Fibroblast of lung (primary cell): ENCODE measurements at regions not wholly inside any gene's neighbourhood (a gene's known extent, or its start where the extent isn't known, plus 50 kb on each side); places are given as distances from the start of the nearest gene placed in this dataset.

Experiments
- DNase-seq, 2 donors: peaks; one replicate each; pipeline versions ENCODE4 v3.0.0 to v3.0.0-alpha.2; 2010; ENCODE audit warnings: low read depth in 2 of 2
- H2AFZ ChIP-seq: 2 replicates; pipeline ENCODE4 v1.5.1; 2012; ENCODE audit warnings: low read length, control low read depth, inconsistent platforms
- H3K27ac ChIP-seq: 2 replicates; pipeline ENCODE4 v1.5.1; 2011; ENCODE audit warnings: low read length, control low read depth; ENCODE audit not compliant: insufficient read depth
- H3K27me3 ChIP-seq: 2 replicates; pipeline ENCODE4 v1.5.1; 2011; ENCODE audit warnings: mild to moderate bottlenecking, low read length; ENCODE audit not compliant: control insufficient read depth, insufficient read depth
- H3K36me3 ChIP-seq: 2 replicates; pipeline ENCODE4 v1.5.1; 2011; ENCODE audit warnings: low read length; ENCODE audit not compliant: control insufficient read depth, insufficient read depth
- H3K4me1 ChIP-seq: 2 replicates; pipeline ENCODE4 v1.5.1; 2011; ENCODE audit warnings: low read length; ENCODE audit not compliant: control insufficient read depth, insufficient read depth; ENCODE audit errors: extremely low read depth
- H3K4me2 ChIP-seq: 2 replicates; pipeline ENCODE4 v1.5.1; 2011; ENCODE audit warnings: low read length, control low read depth; ENCODE audit not compliant: insufficient read depth; ENCODE audit errors: extremely low read depth
- H3K4me3 ChIP-seq, 4 experiments: fragments of 200-600 bp in 1 of 4; sonication (generic) in 1 of 4; replicated peaks in 1 of 4; 2 replicates each; pipeline ENCODE4 v1.5.1; 2011 to 2016; ENCODE audit warnings: low read length in 4 of 4, low read depth in 3 of 4, mild to moderate bottlenecking in 3 of 4, control low read depth in 2 of 4, inconsistent platforms in 1 of 4, mixed read lengths in 1 of 4; ENCODE audit not compliant: insufficient read depth in 1 of 4; ENCODE audit errors: control extremely low read depth in 1 of 4
- H3K79me2 ChIP-seq: 2 replicates; pipeline ENCODE4 v1.5.1; 2012; ENCODE audit warnings: mild to moderate bottlenecking, low read length, inconsistent platforms; ENCODE audit not compliant: control insufficient read depth, insufficient read depth
- H3K9ac ChIP-seq: 2 replicates; pipeline ENCODE4 v1.5.1; 2011; ENCODE audit warnings: mild to moderate bottlenecking, low read length, control low read depth; ENCODE audit not compliant: insufficient read depth
- H3K9me3 ChIP-seq: 2 replicates; pipeline ENCODE4 v1.5.1; 2012; ENCODE audit warnings: low read depth, low read length; ENCODE audit not compliant: control insufficient read depth, insufficient read depth
- H4K20me1 ChIP-seq: 2 replicates; pipeline ENCODE4 v1.5.1; 2011; ENCODE audit warnings: low read length; ENCODE audit not compliant: control insufficient read depth, insufficient read depth; ENCODE audit errors: extremely low read depth
- EZH2 ChIP-seq: IDR thresholded peaks from 2 replicates; pipeline ENCODE4 v1.5.1; 2012; ENCODE audit warnings: low read length, control low read depth, mild to moderate bottlenecking; ENCODE audit errors: missing control alignments
- TF ChIP-seq, protein P1 (sequence below), 2 donors: IDR thresholded peaks in 1 of 2; conservative IDR thresholded peaks in 1 of 2; 1 replicate in 1 of 2; 2 replicates in 1 of 2; pipeline ENCODE4 v1.5.1; 2011 to 2012; ENCODE audit warnings: low read length in 2 of 2, control low read depth in 1 of 2, inconsistent platforms in 1 of 2, low read depth in 1 of 2, mild to moderate bottlenecking in 1 of 2

DNA sequence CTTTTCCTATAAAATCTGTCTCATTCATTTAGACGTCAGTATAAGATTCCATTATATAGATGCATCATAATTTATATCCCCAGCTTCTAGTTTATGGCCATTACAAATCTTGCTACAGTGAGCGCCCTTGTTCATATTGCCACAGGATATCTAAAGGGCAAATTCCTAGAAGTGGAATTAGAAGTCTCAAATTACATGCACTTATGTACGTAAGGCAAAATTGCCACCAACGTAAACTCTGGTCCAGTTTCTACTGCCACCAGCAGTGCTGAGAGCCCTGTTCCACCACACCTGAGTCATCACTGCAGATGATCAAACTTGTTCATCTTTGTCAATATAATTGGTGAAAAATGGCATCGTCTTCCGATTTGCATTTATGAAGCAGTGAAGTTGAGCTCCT, 90.9 kb upstream of the ID2 start:
- no peaks in the 10 kb centered on the region for H4K20me1 ChIP-seq
- H3K27me3 ChIP-seq = peaks cover 4% of the 10 kb centered on the region
- no peak for TF ChIP-seq EZH2
- TF ChIP-seq, protein P1, sequence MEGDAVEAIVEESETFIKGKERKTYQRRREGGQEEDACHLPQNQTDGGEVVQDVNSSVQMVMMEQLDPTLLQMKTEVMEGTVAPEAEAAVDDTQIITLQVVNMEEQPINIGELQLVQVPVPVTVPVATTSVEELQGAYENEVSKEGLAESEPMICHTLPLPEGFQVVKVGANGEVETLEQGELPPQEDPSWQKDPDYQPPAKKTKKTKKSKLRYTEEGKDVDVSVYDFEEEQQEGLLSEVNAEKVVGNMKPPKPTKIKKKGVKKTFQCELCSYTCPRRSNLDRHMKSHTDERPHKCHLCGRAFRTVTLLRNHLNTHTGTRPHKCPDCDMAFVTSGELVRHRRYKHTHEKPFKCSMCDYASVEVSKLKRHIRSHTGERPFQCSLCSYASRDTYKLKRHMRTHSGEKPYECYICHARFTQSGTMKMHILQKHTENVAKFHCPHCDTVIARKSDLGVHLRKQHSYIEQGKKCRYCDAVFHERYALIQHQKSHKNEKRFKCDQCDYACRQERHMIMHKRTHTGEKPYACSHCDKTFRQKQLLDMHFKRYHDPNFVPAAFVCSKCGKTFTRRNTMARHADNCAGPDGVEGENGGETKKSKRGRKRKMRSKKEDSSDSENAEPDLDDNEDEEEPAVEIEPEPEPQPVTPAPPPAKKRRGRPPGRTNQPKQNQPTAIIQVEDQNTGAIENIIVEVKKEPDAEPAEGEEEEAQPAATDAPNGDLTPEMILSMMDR (conservative IDR thresholded peaks at IDR 0.05 in 1 of 2, IDR thresholded peaks at IDR 0.05 in 1 of 2; ENCODE audit: low read depth in 1 of 2, low read length in 2 of 2) = no peak
- H3K9me3 ChIP-seq = no peaks in the 10 kb centered on the region
- no peak overlapping the region for H3K27ac ChIP-seq
- H3K79me2 ChIP-seq = no peaks in the 10 kb centered on the region
- no peaks in the 10 kb centered on the region for H3K36me3 ChIP-seq
- no peak for DNase-seq
- H3K4me3 ChIP-seq = no peak overlapping the region
- H3K4me1 ChIP-seq = no peaks in the 10 kb centered on the region
- H3K4me2 ChIP-seq = no peak overlapping the region
- H2AFZ ChIP-seq = no peak overlapping the region
- no peak overlapping the region for H3K9ac ChIP-seq

- Histone ChIP-seq H3K27ac (no peak overlapping the region), H3K36me3 (no peaks in the 10 kb centered on the region), H3K4me2 (no peak overlapping the region), H3K9me3 (no peaks in the 10 kb centered on the region), H2AFZ (no peak overlapping the region), H3K9ac (no peak overlapping the region), H4K20me1 (no peaks in the 10 kb centered on the region), H3K4me1 (no peaks in the 10 kb centered on the region), H3K79me2 (no peaks in the 10 kb centered on the region), H3K4me3 (no peak overlapping the region), H3K27me3 (peaks cover 4% of the 10 kb centered on the region)
- no peak for TF ChIP-seq EZH2
- TF ChIP-seq, protein P1 (conservative IDR thresholded peaks at IDR 0.05 in 1 of 2, IDR thresholded peaks at IDR 0.05 in 1 of 2; ENCODE audit: low read depth in 1 of 2, low read length in 2 of 2) = no peak
- DNase-seq = no peak
Observed at GRCh38 chr2:8592736-8593135, 89.1 kb upstream of the ID2 start.

- Histone ChIP-seq H4K20me1 (no peaks in the 10 kb centered on the region), H3K4me2 (no peak overlapping the region), H3K27ac (no peak overlapping the region), H3K9ac (no peak overlapping the region), H3K9me3 (no peaks in the 10 kb centered on the region), H3K4me1 (no peaks in the 10 kb centered on the region), H3K36me3 (no peaks in the 10 kb centered on the region), H3K79me2 (no peaks in the 10 kb centered on the region), H3K4me3 (no peak overlapping the region), H3K27me3 (peaks cover 1% of the 10 kb centered on the region), H2AFZ (no peak overlapping the region)
- TF ChIP-seq, protein P1 (conservative IDR thresholded peaks at IDR 0.05 in 1 of 2, IDR thresholded peaks at IDR 0.05 in 1 of 2; ENCODE audit: low read depth in 1 of 2, low read length in 2 of 2) = no peak
- TF ChIP-seq EZH2 = no peak
- DNase-seq = no peak
Observed at GRCh38 chr2:8593243-8593642, 88.6 kb upstream of the ID2 start.
